SK-N-SH (cell line): ENCODE measurements at regions not wholly inside any gene's neighbourhood (a gene's known extent, or its start where the extent isn't known, plus 50 kb on each side); places are given as distances from the start of the nearest gene placed in this dataset.
"Not testable (repeated sequence)": the region's sequence is repeated elsewhere in the genome, so short reads cannot be mapped to it uniquely, and the experiment has no call there.

Experiments used
- EP300 ChIP-seq, 2 experiments: IDR thresholded peaks; 2 replicates each; pipeline versions ENCODE4 v1.4.0 to v1.6.1; 2012; ENCODE audit warnings: borderline replicate concordance in 1 of 2, low read depth in 1 of 2, low read length in 1 of 2
- GATA2 ChIP-seq: sonication (generic); formaldehyde crosslinking; IDR thresholded peaks from 2 replicates; pipeline ENCODE4 v1.5.0; 2020; ENCODE audit warnings: mild to moderate bottlenecking, missing genetic modification reagents
- POLR2AphosphoS5 ChIP-seq: IDR thresholded peaks from 2 replicates; pipeline ENCODE4 v1.6.1; 2012; ENCODE audit warnings: low read depth, low read length
- REST ChIP-seq: IDR thresholded peaks from 2 replicates; pipeline ENCODE4 v1.6.1; 2012; ENCODE audit warnings: mild to moderate bottlenecking, low read depth, low read length, moderate library complexity
- TF ChIP-seq, protein P1 (sequence below): fragments of 200-600 bp; sonication (generic); IDR thresholded peaks from 2 replicates; pipeline ENCODE4 v1.6.1; 2017; ENCODE audit warnings: antibody characterized with exemption, mild to moderate bottlenecking, moderate library complexity

DNA sequence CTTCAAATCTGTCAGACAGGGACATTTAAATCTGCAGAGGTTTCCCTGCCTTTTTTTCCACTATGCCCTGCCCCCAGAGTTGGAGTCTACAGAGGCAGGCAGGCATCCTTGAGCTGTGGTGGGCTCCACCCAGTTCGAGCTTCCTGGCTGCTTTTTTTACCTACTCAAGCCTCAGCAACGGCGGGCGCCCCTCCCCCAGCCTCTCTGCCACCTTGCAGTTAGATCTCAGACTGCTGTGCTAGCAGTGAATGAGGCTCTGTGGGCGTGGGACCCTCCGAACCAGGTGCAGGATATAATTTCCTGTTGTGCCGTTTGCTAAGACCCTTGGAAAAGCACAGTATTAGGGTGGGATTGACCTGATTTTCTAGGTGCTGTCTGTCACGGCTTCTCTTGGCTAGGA, 765.2 kb upstream of the NOVA1 start:
- not testable (repeated sequence) for TF ChIP-seq REST; POLR2AphosphoS5; EP300 (IDR thresholded peaks at IDR 0.05; ENCODE audit: borderline replicate concordance in 1 of 2, low read depth in 1 of 2, low read length in 1 of 2); GATA2
- TF ChIP-seq, protein P1, sequence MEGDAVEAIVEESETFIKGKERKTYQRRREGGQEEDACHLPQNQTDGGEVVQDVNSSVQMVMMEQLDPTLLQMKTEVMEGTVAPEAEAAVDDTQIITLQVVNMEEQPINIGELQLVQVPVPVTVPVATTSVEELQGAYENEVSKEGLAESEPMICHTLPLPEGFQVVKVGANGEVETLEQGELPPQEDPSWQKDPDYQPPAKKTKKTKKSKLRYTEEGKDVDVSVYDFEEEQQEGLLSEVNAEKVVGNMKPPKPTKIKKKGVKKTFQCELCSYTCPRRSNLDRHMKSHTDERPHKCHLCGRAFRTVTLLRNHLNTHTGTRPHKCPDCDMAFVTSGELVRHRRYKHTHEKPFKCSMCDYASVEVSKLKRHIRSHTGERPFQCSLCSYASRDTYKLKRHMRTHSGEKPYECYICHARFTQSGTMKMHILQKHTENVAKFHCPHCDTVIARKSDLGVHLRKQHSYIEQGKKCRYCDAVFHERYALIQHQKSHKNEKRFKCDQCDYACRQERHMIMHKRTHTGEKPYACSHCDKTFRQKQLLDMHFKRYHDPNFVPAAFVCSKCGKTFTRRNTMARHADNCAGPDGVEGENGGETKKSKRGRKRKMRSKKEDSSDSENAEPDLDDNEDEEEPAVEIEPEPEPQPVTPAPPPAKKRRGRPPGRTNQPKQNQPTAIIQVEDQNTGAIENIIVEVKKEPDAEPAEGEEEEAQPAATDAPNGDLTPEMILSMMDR = not testable (repeated sequence)
